ENCODE measurements at regions not wholly inside any gene's neighbourhood (a gene's known extent, or its start where the extent isn't known, plus 50 kb on each side); places are given as distances from the start of the nearest gene placed in this dataset.
"Not testable (repeated sequence)": the region's sequence is repeated elsewhere in the genome, so short reads cannot be mapped to it uniquely, and the experiment has no call there.

GRCh38 chr13:84865783-84866221 lies 933.4 kb downstream of the SLITRK6 start:
- peak; percentile 75 for DNase-seq (ENCODE audit: low read depth)

GRCh38 chr13:84864341-84864740 lies 934.9 kb downstream of the SLITRK6 start:
- DNase-seq (ENCODE audit: low read depth) = peak; percentile 21

- no peak for DNase-seq (ENCODE audit: low read depth)
These were observed 952.1 kb downstream of the SLITRK6 start for GRCh38 chr13:84847107-84847506.

DNA sequence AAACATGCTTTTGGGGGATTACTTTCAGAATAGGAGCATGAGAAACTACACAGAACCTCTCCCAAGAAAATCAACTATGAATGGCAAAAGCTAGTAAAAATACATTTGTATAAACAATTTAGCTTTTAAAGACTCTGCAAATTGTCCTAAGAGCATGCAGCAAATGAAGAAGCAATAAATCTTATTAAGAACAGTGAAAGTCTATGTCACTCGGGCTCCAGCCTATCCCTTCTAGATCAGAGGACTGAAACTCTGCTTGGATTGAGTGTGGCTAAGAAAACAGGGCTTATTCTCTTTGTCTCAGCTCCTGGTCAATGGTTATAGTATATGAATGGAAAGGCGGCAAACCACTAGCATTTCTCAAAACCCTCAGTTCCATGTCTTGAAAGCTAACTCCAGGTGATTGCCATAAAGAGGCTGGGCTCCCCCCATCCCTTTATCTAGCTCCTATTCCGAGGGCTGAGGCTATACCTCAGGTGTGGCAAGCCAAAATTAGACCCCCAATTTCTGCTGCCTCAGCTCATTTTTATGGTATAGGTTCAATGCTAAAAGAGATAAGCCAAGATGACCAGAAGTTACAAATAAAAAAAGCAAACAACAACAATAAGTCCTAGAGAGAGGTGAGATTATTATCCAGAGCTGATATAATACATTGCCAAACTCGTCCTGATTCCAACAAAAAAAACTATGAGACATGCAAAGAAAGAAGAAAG lies 953.2 kb downstream of the SLITRK6 start:
- no peak for DNase-seq (ENCODE audit: low read depth)

DNA sequence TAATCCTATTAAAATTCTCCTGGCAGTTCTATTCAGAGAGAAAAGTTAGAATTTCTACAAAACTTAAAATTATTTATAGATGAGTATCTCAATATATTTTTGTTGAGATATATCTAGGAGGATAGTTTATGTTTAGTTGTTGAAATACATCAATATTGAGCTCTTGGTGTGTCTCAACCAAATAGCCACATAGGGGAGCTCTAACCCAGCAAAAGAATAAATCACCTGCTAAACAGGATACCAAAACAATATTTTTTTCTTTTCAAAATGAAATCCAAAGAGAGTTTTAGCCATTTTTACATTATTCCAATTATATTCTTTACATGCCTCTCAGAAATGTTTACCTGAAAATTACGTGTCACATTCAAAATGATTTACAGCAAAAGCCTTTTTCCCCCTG lies 954.7 kb downstream of the SLITRK6 start:
- peak; percentile 62 for DNase-seq (ENCODE audit: low read depth)

- DNase-seq (ENCODE audit: low read depth) = peak; percentile 58
These were observed 955.9 kb downstream of the SLITRK6 start for GRCh38 chr13:84843368-84843767.

DNA sequence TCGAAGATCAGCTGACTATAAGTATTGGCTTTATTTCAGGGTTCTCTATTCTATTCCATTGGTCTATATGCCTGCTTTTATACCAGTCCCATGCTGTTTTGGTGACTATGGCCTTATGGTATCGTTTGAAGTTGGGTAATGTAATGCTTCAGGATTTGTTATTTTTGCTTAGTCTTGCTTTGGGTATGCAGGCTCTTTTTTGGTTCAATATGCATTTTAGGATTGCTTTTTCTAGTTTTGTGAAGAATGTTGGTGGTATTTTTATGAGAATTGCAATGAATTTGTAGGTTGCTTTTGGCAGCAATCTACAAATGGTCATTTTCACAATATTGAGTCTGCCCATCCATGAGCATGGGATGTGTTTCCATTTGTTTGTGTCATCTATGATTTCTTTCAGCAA lies 951.9 kb upstream of the SLITRK1 start:
- DNase-seq (ENCODE audit: low read depth) = no peak

- DNase-seq (ENCODE audit: low read depth) = no peak
These were observed 949.7 kb upstream of the SLITRK1 start for GRCh38 chr13:84831666-84832657.

DNA sequence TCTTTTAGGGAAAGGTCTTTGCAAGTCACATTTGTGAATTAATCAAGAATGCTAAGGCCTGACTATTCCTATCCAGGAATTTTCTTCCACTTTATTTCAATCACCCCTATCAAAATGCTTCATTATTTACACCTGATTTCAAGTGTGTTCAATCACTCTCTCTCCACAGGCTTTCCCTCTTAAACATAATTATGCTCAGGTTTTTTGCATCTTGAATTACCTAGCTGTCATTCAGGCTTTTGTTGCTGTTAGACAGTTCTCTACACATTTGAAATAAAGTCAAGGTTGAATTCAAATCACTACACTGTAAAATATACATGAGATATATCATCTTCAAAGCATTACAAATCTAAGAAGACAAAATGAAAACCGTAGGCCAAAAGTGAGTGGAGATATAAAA lies 941.3 kb upstream of the SLITRK1 start:
- DNase-seq (ENCODE audit: low read depth) = no peak

- peak; percentile 37 for DNase-seq (ENCODE audit: low read depth)
These were observed 939.0 kb upstream of the SLITRK1 start for GRCh38 chr13:84821261-84821660.

- DNase-seq (ENCODE audit: low read depth) = no peak
These were observed 934.4 kb upstream of the SLITRK1 start for GRCh38 chr13:84816567-84817105.

GRCh38 chr13:84812789-84813188 lies 930.5 kb upstream of the SLITRK1 start:
- DNase-seq (ENCODE audit: low read depth) = no peak

- no peak for DNase-seq (ENCODE audit: low read depth)
These were observed 929.8 kb upstream of the SLITRK1 start for GRCh38 chr13:84812078-84812477.

GRCh38 chr13:84810781-84811180 lies 928.5 kb upstream of the SLITRK1 start:
- DNase-seq (ENCODE audit: low read depth) = no peak

- no peak for DNase-seq (ENCODE audit: low read depth)
These were observed 919.8 kb upstream of the SLITRK1 start for GRCh38 chr13:84802073-84802472.

DNA sequence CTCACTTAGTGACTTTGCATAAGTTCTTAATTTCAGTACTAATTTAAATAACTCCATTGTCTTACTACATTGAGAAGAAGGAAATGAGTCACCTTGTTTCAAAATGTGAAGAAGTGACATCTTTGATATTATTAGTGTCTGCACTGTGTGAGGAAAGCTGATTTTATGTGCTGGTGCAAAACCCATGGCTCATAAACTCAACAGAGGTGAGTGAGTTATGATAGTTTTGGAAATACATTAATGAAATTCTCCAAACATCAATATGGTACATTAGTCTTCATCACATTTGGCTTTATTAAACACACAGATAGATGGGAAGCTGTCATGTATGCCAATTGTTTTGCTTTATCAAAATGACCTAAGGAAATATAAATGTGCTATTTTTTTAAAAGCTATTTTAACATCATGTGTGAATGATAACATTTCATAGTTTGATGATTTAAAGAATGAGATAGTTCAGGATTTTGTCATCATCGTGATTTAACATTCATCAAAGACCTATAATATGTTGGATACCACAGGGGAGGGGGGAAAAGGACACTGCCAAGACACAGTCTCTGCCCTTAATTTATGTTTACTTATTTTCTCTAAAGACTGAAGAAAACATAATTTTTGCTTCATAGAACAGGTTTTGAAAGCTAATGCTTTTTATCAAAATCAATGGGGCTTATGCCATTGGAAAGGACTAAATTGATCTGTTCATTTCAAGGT lies 902.3 kb upstream of the SLITRK1 start:
- peak; percentile 13 for DNase-seq (ENCODE audit: low read depth)

- no peak for DNase-seq (ENCODE audit: low read depth)
These were observed 895.0 kb upstream of the SLITRK1 start for GRCh38 chr13:84777316-84777715.

DNA sequence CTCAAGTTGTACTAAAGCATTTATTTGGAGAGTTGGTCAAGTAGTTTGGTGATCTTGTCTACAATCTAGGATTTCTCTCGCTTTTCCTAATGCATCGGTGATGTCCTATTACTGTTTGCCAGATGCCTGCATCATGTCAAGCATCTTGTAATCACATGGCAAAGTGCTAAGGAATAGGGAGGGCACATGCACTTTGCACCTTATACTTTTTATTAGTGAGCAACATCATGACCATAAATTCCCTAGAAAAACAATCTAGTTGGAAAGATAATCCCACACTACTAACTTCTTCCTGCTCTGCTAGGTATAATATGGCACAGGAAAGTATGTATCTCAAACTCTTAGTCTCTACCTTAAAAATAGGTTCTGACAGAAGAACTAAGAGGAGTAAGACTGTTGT lies 894.3 kb upstream of the SLITRK1 start:
- no peak for DNase-seq (ENCODE audit: low read depth)

DNA sequence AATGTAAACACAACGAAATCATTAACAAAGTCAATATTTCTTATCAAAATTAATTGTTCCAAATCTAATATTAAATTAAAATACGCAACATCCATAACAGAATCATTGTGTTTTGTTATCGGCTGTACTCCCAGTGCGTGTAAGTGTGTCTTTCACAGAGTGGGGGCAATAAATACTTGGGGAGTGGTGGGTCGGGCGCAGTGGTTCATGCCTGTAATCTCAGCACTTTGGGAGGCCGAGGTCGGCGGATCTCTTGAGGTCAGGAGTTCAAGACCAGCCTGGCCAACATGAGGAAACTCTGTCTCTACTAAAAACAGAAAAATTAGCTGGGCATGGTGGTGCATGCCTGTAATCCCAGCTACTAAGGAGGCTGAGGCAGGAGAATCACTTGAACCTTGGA lies 893.6 kb upstream of the SLITRK1 start:
- not testable (repeated sequence) for DNase-seq (ENCODE audit: low read depth)

DNA sequence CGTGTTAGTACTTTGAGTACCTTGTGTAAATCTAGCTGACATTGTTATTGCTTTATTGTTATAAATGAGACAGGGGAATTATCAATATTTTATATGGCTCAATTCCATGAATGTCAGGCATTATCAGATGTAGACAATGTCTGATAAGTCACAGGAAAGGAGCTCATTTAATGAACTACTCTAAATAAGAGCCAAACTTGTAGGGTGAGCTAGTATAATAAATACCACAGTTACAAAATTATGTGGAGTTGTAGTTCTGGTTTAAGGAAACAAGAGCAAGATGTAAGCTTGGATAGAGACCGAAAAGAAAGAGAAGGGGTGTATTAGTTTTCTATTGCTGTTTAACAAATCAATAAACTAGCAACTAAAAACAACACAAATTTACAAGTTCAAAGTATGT lies 891.8 kb upstream of the SLITRK1 start:
- DNase-seq (ENCODE audit: low read depth) = no peak

GRCh38 chr13:84760956-84761355 lies 878.7 kb upstream of the SLITRK1 start:
- DNase-seq (ENCODE audit: low read depth) = no peak

GRCh38 chr13:84749126-84749525 lies 866.9 kb upstream of the SLITRK1 start:
- DNase-seq (ENCODE audit: low read depth) = no peak
